HepG2 (cell line): ENCODE measurements at regions not wholly inside any gene's neighbourhood (a gene's known extent, or its start where the extent isn't known, plus 50 kb on each side); places are given as distances from the start of the nearest gene placed in this dataset.

Experiments
- ATAC-seq: fragments of 200-7000 bp; cut with Tn5 transposase; 3 replicates; pipeline ENCODE4 v1.9.1; 2020; ENCODE audit warnings: mild to moderate bottlenecking, moderate library complexity
- BruUV-seq: library from RNA; stranded (reverse); fragments of 400-500 nt; replicated peaks from 2 replicates; lab custom pipeline; 2021; lab: Mats Ljungman, UMichigan
- CTCF ChIA-PET: fragments of 300-600 bp; formaldehyde crosslinking; extraction: SDS; loops from one replicate; lab custom pipeline; 2021; ENCODE audit warnings: low total read pairs, inconsistent platforms, low intra/inter-chr PET ratio; lab: Yijun Ruan, JAX
- POLR2A ChIA-PET: fragments of 350-600 bp; sonication (Branson Sonifier 250); formaldehyde crosslinking; loops from one replicate; lab custom pipeline; 2020; ENCODE audit warnings: antibody characterized with exemption, inconsistent platforms; lab: Yijun Ruan, JAX
- DNase-seq: peaks from one replicate; pipeline ENCODE4 v3.0.0-alpha.2; 2015; ENCODE audit warnings: low spot score
- FAIRE-seq: peaks from 3 replicates; lab custom pipeline; 2011; peaks lifted over from hg19 to GRCh38; lab: Jason Lieb, UNC
- H2AFZ ChIP-seq: one replicate; pipeline ENCODE4 v1.6.1; 2011; ENCODE audit warnings: low read length, inconsistent platforms
- H3K27ac ChIP-seq: fragments of 300-600 bp; 3 replicates; pipeline ENCODE4 v1.8.0; 2011; ENCODE audit warnings: mixed run types, mild to moderate bottlenecking, mixed read lengths, low read length, inconsistent platforms; ENCODE audit not compliant: insufficient read depth; ENCODE audit errors: extremely low read length
- H3K27me3 ChIP-seq, 2 experiments: fragments of 200-600 bp in 1 of 2; 2 replicates in 1 of 2; 3 replicates in 1 of 2; pipeline versions ENCODE4 v1.6.0 to v1.8.0; 2011; ENCODE audit warnings: low read length in 2 of 2, mild to moderate bottlenecking in 2 of 2, moderate library complexity in 2 of 2, inconsistent platforms in 1 of 2; ENCODE audit not compliant: insufficient read depth in 2 of 2, control insufficient read depth in 1 of 2
- H3K36me3 ChIP-seq, 2 experiments: fragments of 200-600 bp in 1 of 2; replicated peaks in 1 of 2; 2 replicates in 1 of 2; 3 replicates in 1 of 2; pipeline versions ENCODE4 v1.5.1 to v1.8.0; 2011; ENCODE audit warnings: low read length in 2 of 2, inconsistent platforms in 1 of 2; ENCODE audit not compliant: insufficient read depth in 2 of 2, control insufficient read depth in 1 of 2
- H3K4me1 ChIP-seq: 2 replicates; pipeline ENCODE4 v1.5.1; 2012; ENCODE audit warnings: low read length, inconsistent platforms; ENCODE audit not compliant: insufficient read depth
- H3K4me2 ChIP-seq: 2 replicates; pipeline ENCODE4 v1.6.0; 2011; ENCODE audit warnings: low read depth, low read length, inconsistent platforms
- H3K4me3 ChIP-seq, 3 experiments: fragments of 200-600 bp in 1 of 3; sonication (generic), shearing (Covaris generic) in 1 of 3; replicated peaks in 1 of 3; 2 replicates each; pipeline ENCODE4 v1.5.1; 2011 to 2016; ENCODE audit warnings: low read length in 3 of 3, inconsistent platforms in 2 of 3, low read depth in 2 of 3, mild to moderate bottlenecking in 2 of 3, control low read depth in 1 of 3, mixed read lengths in 1 of 3; ENCODE audit not compliant: insufficient read depth in 1 of 3
- H3K79me2 ChIP-seq: one replicate; pipeline ENCODE4 v1.6.1; 2011; ENCODE audit warnings: low read length, inconsistent platforms; ENCODE audit not compliant: insufficient read depth
- H3K9ac ChIP-seq: 2 replicates; pipeline ENCODE4 v1.6.0; 2011; ENCODE audit warnings: mild to moderate bottlenecking, low read depth, low read length, inconsistent platforms; ENCODE audit not compliant: insufficient read depth
- H3K9me3 ChIP-seq: 2 replicates; pipeline ENCODE4 v1.5.1; 2012; ENCODE audit warnings: mild to moderate bottlenecking, low read length
- H4K20me1 ChIP-seq: 2 replicates; pipeline ENCODE4 v1.6.0; 2011; ENCODE audit warnings: inconsistent platforms, mild to moderate bottlenecking, low read length, moderate library complexity; ENCODE audit not compliant: insufficient read depth
- ADNP ChIP-seq: sonication (generic); formaldehyde crosslinking; IDR thresholded peaks from 2 replicates; pipeline ENCODE4 v1.4.0; 2020; ENCODE audit warnings: missing genetic modification reagents
- ETS1 ChIP-seq: sonication (generic); formaldehyde crosslinking; IDR thresholded peaks from 2 replicates; pipeline ENCODE4 v1.4.0; 2020; ENCODE audit warnings: missing genetic modification reagents
- FOXA3 ChIP-seq: IDR thresholded peaks from 2 replicates; pipeline ENCODE4 v1.6.1; 2016; ENCODE audit warnings: missing genetic modification reagents, missing compliant biosample characterization
- HIVEP1 ChIP-seq: sonication (generic); formaldehyde crosslinking; IDR thresholded peaks from 2 replicates; pipeline ENCODE4 v1.4.0; 2020; ENCODE audit warnings: mild to moderate bottlenecking, missing genetic modification reagents
- HOMEZ ChIP-seq: IDR thresholded peaks from 2 replicates; pipeline ENCODE4 v1.6.1; 2016; ENCODE audit warnings: low read depth
- MEIS2 ChIP-seq: sonication (generic); formaldehyde crosslinking; IDR thresholded peaks from 2 replicates; pipeline ENCODE4 v1.9.0; 2021; ENCODE audit warnings: mild to moderate bottlenecking, missing genetic modification reagents
- MXD4 ChIP-seq: IDR thresholded peaks from 2 replicates; pipeline ENCODE4 v1.6.1; 2016; ENCODE audit warnings: mild to moderate bottlenecking, missing biosample characterization, missing genetic modification reagents
- RBM22 ChIP-seq: fragments of 200-400 bp; formaldehyde crosslinking; optimal IDR thresholded peaks from 2 replicates; pipeline ENCODE3; 2017; ENCODE audit warnings: mild to moderate bottlenecking, low read length, moderate library complexity
- SAFB2 ChIP-seq: sonication (generic); formaldehyde crosslinking; IDR thresholded peaks from 2 replicates; pipeline ENCODE4 v1.5.1; 2020; ENCODE audit warnings: missing genetic modification reagents, low read depth, mild to moderate bottlenecking, borderline replicate concordance
- SOX5 ChIP-seq: IDR thresholded peaks from 2 replicates; pipeline ENCODE4 v1.6.1; 2016; ENCODE audit warnings: borderline replicate concordance
- THAP7 ChIP-seq: sonication (generic); formaldehyde crosslinking; IDR thresholded peaks from 2 replicates; pipeline ENCODE4 v1.8.1; 2023; ENCODE audit warnings: mild to moderate bottlenecking, missing genetic modification reagents
- ZBED4 ChIP-seq: sonication (generic); formaldehyde crosslinking; IDR thresholded peaks from 2 replicates; pipeline ENCODE4 v1.4.0; 2020; ENCODE audit warnings: missing genetic modification reagents, borderline replicate concordance
- ZBTB37 ChIP-seq: sonication (generic); formaldehyde crosslinking; IDR thresholded peaks from 2 replicates; pipeline ENCODE4 v1.4.0; 2020; ENCODE audit warnings: mild to moderate bottlenecking, missing genetic modification reagents
- ZNF619 ChIP-seq: sonication (generic); formaldehyde crosslinking; IDR thresholded peaks from 2 replicates; pipeline ENCODE4 v1.4.0; 2020; ENCODE audit warnings: mild to moderate bottlenecking, missing genetic modification reagents
- ZNF737 ChIP-seq: sonication (generic); formaldehyde crosslinking; IDR thresholded peaks from 2 replicates; pipeline ENCODE4 v1.5.0; 2020; ENCODE audit warnings: missing genetic modification reagents, mild to moderate bottlenecking, borderline replicate concordance
- WGBS: methylation state at CpG from one replicate; pipeline ENCODE4 v1.1.6; 2017; ENCODE audit warnings: low lambda C conversion rate; 5-methylcytosine and 5-hydroxymethylcytosine counted together
- in situ Hi-C: cut with HindIII; loops from 2 replicates; pipeline ENCODE4 v1.10.0; 2017; ENCODE audit warnings: low pct_unique_long_range_greater_than_20kb; ENCODE audit not compliant: extremely low pct_ligation_motif_present
- intact Hi-C: fragments of 100-400 bp; cut with micrococcal nuclease; formaldehyde crosslinking; loops from one replicate; pipeline ENCODE4 v1.10.0; 2022; ENCODE audit not compliant: unreplicated experiment

GRCh38 chr18:67241299-67241698 is 275.2 kb downstream of the DSEL start (continued):
- TF ChIP-seq SAFB2 = no peak
- no peak for TF ChIP-seq SOX5 (CRISPR knock-in tag)
- TF ChIP-seq HIVEP1 = no peak
- TF ChIP-seq RBM22 = no peak
- TF ChIP-seq ZNF619 (CRISPR knock-in tag) = no peak
- TF ChIP-seq MEIS2 = no peak
- no peak for TF ChIP-seq ETS1 (CRISPR knock-in tag)

- H3K27ac ChIP-seq = no peak overlapping the region
- H3K36me3 ChIP-seq = no peaks in the 10 kb centered on the region
- H3K9ac ChIP-seq = no peak overlapping the region
- FAIRE-seq (no peak), ATAC-seq (no peak), DNase-seq (no peak)
- H3K4me3 ChIP-seq = no peak overlapping the region
- no peak overlapping the region for H2AFZ ChIP-seq
- ChIA-PET CTCF (no interaction called here), POLR2A (no interaction called here)
- H3K4me1 ChIP-seq = no peaks in the 10 kb centered on the region
- H3K79me2 ChIP-seq = no peaks in the 10 kb centered on the region
- BruUV-seq = no TSS peak
- intact Hi-C loops (no loop called here), in situ Hi-C loops (no loop called here)
- H3K27me3 ChIP-seq = no peaks in the 10 kb centered on the region; a peak in 1 of 5 replicates
- no peaks in the 10 kb centered on the region for H3K9me3 ChIP-seq
- no peaks in the 10 kb centered on the region for H4K20me1 ChIP-seq
- no peak overlapping the region for H3K4me2 ChIP-seq
- 20% methylated on average over 7 of the region's 7 CpGs for WGBS
- TF ChIP-seq ZNF737 (CRISPR knock-in tag) (no peak), FOXA3 (CRISPR knock-in tag) (no peak), ZBTB37 (no peak), HOMEZ (CRISPR knock-in tag) (no peak), ZBED4 (CRISPR knock-in tag) (no peak), THAP7 (CRISPR knock-in tag) (no peak), MXD4 (CRISPR knock-in tag) (no peak), ADNP (no peak)
Measured at GRCh38 chr18:67239826-67240225, 276.7 kb downstream of the DSEL start.
